ENCODE measurements at regions not wholly inside any gene's neighbourhood (a gene's known extent, or its start where the extent isn't known, plus 50 kb on each side); places are given as distances from the start of the nearest gene placed in this dataset.

DNA sequence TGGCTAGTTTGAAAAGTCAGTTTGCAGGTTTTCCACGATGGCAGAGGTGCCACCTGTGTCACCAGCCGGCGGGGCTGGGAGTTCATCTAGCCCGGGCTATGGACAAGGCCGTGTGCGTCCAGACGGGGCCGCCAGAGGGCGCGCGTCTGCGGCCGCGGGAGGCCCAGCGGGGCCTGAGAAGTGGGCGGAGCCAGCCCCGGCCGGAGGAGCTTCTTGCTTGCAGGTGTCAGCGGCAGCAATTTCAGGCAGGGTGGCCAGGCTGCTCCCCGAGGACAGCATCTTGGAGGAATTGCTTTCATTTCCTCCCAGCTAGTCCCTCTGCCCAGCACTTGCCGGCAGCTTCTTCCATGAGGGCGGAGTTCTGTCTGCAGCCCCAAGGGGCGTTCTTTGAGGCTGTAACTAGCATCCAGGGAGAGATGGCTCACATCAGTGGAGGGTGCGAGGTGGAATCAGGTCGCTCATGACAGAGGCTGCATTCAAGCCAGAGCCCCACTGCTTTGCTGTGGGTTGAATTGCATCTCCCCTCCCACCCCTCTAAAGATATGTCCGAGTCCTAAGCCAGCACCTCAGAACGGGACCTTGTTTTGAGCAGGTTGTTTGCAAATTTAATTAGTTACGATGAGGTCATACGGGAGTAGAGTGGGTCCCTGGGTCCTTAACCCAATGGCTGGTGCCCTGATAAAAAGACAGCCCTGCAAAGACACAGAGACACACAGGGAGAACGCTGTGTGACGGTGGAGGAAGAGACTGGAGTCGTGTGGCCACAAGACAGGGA lies 85.9 kb upstream of the MKI67 start:
- Histone ChIP-seq H3F3A (ENCODE audit: insufficient read depth, low read length, poor library complexity, severe bottlenecking) (no peaks in the 10 kb centered on the region), H3K27ac (ENCODE audit: low read length) (no peak overlapping the region), H3K36me3 (ENCODE audit: insufficient read depth, low read length) (no peaks in the 10 kb centered on the region), H3K9ac (ENCODE audit: low read length) (no peak overlapping the region), H2AFZ (ENCODE audit: low read depth, low read length) (no peak overlapping the region), H3K27me3 (ENCODE audit: insufficient read depth, low read depth, low read length) (peaks cover 11% of the 10 kb centered on the region), H3K9me3 (ENCODE audit: low read length) (no peaks in the 10 kb centered on the region), H3K4me3 (ENCODE audit: low read length) (peak overlapping the region; percentile 62), H3K79me2 (replicated peaks; ENCODE audit: insufficient read depth, low read length) (no peaks in the 10 kb centered on the region), H3K9me2 (ENCODE audit: insufficient read depth, low read length) (no peaks in the 10 kb centered on the region), H4K20me1 (ENCODE audit: insufficient read depth) (no peaks in the 10 kb centered on the region), H3K4me2 (ENCODE audit: low read length) (no peak overlapping the region)
- TF ChIP-seq EP300 (conservative IDR thresholded peaks at IDR 0.05; ENCODE audit: poor library complexity, severe bottlenecking): no peak
- TF ChIP-seq REST (IDR thresholded peaks at IDR 0.05; ENCODE audit: borderline replicate concordance): no peak
- TF ChIP-seq, protein P1, sequence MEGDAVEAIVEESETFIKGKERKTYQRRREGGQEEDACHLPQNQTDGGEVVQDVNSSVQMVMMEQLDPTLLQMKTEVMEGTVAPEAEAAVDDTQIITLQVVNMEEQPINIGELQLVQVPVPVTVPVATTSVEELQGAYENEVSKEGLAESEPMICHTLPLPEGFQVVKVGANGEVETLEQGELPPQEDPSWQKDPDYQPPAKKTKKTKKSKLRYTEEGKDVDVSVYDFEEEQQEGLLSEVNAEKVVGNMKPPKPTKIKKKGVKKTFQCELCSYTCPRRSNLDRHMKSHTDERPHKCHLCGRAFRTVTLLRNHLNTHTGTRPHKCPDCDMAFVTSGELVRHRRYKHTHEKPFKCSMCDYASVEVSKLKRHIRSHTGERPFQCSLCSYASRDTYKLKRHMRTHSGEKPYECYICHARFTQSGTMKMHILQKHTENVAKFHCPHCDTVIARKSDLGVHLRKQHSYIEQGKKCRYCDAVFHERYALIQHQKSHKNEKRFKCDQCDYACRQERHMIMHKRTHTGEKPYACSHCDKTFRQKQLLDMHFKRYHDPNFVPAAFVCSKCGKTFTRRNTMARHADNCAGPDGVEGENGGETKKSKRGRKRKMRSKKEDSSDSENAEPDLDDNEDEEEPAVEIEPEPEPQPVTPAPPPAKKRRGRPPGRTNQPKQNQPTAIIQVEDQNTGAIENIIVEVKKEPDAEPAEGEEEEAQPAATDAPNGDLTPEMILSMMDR (IDR thresholded peaks at IDR 0.05; ENCODE audit: poor library complexity, severe bottlenecking): peak; percentile 90
- TF ChIP-seq MXI1 (conservative IDR thresholded peaks at IDR 0.05; ENCODE audit: poor library complexity, severe bottlenecking): no peak
- TF ChIP-seq EZH2 (IDR thresholded peaks at IDR 0.05; ENCODE audit: borderline replicate concordance, insufficient read depth, low read length, poor library complexity, severe bottlenecking): no peak
- no peak for TF ChIP-seq TAF1 (IDR thresholded peaks at IDR 0.05; ENCODE audit: low read depth)
- TF ChIP-seq SMC3 (conservative IDR thresholded peaks at IDR 0.05; ENCODE audit: poor library complexity): peak; percentile 77
- TF ChIP-seq RAD21 (conservative IDR thresholded peaks at IDR 0.05): peak; percentile 61
- TF ChIP-seq POLR2AphosphoS5 (IDR thresholded peaks at IDR 0.05): no peak

- Histone ChIP-seq H3K27ac (ENCODE audit: low read length) (no peak overlapping the region), H3K9me3 (ENCODE audit: low read length) (no peaks in the 10 kb centered on the region), H3K36me3 (ENCODE audit: insufficient read depth, low read length) (no peaks in the 10 kb centered on the region), H2AFZ (ENCODE audit: low read depth, low read length) (no peak overlapping the region), H3K27me3 (ENCODE audit: insufficient read depth, low read depth, low read length) (peaks cover 11% of the 10 kb centered on the region), H3K79me2 (replicated peaks; ENCODE audit: insufficient read depth, low read length) (no peaks in the 10 kb centered on the region), H3K4me3 (ENCODE audit: low read length) (no peak overlapping the region), H3K9me2 (ENCODE audit: insufficient read depth, low read length) (no peaks in the 10 kb centered on the region), H3F3A (ENCODE audit: insufficient read depth, low read length, poor library complexity, severe bottlenecking) (no peaks in the 10 kb centered on the region), H4K20me1 (ENCODE audit: insufficient read depth) (no peaks in the 10 kb centered on the region), H3K4me2 (ENCODE audit: low read length) (no peak overlapping the region), H3K9ac (ENCODE audit: low read length) (no peak overlapping the region)
- TF ChIP-seq TAF1 (IDR thresholded peaks at IDR 0.05; ENCODE audit: low read depth) (no peak), RAD21 (conservative IDR thresholded peaks at IDR 0.05) (no peak), MXI1 (conservative IDR thresholded peaks at IDR 0.05; ENCODE audit: poor library complexity, severe bottlenecking) (no peak), EP300 (conservative IDR thresholded peaks at IDR 0.05; ENCODE audit: poor library complexity, severe bottlenecking) (no peak), REST (IDR thresholded peaks at IDR 0.05; ENCODE audit: borderline replicate concordance) (no peak), EZH2 (IDR thresholded peaks at IDR 0.05; ENCODE audit: borderline replicate concordance, insufficient read depth, low read length, poor library complexity, severe bottlenecking) (no peak), SMC3 (conservative IDR thresholded peaks at IDR 0.05; ENCODE audit: poor library complexity) (no peak), POLR2AphosphoS5 (IDR thresholded peaks at IDR 0.05) (no peak)
- TF ChIP-seq, protein P1 (IDR thresholded peaks at IDR 0.05; ENCODE audit: poor library complexity, severe bottlenecking): no peak
Observed at GRCh38 chr10:128213156-128213555, 86.9 kb upstream of the MKI67 start.
